K562 (cell line): ENCODE measurements at regions not wholly inside any gene's neighbourhood (a gene's known extent, or its start where the extent isn't known, plus 50 kb on each side); places are given as distances from the start of the nearest gene placed in this dataset.

ENCODE experiments used
- GABPA ChIP-seq: fragments of 200-800 bp; sonication (Bioruptor generic); conservative IDR thresholded peaks from 2 replicates; pipeline ENCODE4 v1.6.1; 2016; ENCODE audit warnings: low read depth, missing genetic modification characterization, missing compliant biosample characterization
- RBM22 ChIP-seq: fragments of 200-400 bp; formaldehyde crosslinking; IDR thresholded peaks from 2 replicates; pipeline ENCODE4 v1.6.1; 2018; ENCODE audit warnings: low read length, low read depth; ENCODE audit not compliant: poor library complexity, severe bottlenecking
- TF ChIP-seq, protein P1 (sequence below): fragments of 450-650 bp; IDR thresholded peaks from 2 replicates; pipeline ENCODE4 v1.6.1; 2017; ENCODE audit warnings: antibody characterized with exemption, mild to moderate bottlenecking

DNA sequence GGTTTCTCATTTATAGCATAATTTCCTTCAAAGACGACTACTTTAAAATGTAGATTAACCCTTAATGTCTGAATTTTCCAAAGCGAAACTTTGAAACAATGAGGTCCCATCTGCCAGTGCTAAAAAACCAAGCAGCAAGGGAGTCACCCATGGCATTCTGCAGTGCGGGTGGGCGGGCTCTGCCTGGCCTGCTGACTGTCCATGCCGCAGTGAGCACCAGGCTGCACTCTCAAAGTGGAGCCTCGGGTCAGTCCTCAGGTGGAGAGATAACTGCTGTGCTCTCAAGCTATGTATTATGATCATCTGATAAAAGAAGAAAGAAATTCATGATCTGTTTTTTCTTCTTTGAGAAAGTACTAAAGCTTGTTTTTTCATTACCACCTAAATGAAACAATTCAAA is 581.6 kb downstream of the CETN3 start:
- no peak for TF ChIP-seq GABPA (tag)
- TF ChIP-seq, protein P1, sequence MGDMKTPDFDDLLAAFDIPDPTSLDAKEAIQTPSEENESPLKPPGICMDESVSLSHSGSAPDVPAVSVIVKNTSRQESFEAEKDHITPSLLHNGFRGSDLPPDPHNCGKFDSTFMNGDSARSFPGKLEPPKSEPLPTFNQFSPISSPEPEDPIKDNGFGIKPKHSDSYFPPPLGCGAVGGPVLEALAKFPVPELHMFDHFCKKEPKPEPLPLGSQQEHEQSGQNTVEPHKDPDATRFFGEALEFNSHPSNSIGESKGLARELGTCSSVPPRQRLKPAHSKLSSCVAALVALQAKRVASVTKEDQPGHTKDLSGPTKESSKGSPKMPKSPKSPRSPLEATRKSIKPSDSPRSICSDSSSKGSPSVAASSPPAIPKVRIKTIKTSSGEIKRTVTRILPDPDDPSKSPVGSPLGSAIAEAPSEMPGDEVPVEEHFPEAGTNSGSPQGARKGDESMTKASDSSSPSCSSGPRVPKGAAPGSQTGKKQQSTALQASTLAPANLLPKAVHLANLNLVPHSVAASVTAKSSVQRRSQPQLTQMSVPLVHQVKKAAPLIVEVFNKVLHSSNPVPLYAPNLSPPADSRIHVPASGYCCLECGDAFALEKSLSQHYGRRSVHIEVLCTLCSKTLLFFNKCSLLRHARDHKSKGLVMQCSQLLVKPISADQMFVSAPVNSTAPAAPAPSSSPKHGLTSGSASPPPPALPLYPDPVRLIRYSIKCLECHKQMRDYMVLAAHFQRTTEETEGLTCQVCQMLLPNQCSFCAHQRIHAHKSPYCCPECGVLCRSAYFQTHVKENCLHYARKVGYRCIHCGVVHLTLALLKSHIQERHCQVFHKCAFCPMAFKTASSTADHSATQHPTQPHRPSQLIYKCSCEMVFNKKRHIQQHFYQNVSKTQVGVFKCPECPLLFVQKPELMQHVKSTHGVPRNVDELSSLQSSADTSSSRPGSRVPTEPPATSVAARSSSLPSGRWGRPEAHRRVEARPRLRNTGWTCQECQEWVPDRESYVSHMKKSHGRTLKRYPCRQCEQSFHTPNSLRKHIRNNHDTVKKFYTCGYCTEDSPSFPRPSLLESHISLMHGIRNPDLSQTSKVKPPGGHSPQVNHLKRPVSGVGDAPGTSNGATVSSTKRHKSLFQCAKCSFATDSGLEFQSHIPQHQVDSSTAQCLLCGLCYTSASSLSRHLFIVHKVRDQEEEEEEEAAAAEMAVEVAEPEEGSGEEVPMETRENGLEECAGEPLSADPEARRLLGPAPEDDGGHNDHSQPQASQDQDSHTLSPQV: no peak
- TF ChIP-seq RBM22: no peak
